Stomach (tissue), 4 donors: ENCODE measurements at regions not wholly inside any gene's neighbourhood (a gene's known extent, or its start where the extent isn't known, plus 50 kb on each side); places are given as distances from the start of the nearest gene placed in this dataset.

Source experiments
- CTCF ChIP-seq, 7 experiments: fragments of 450-650 bp in 4 of 7; fragments of 200-600 bp in 3 of 7; sonication (generic) in 3 of 7; IDR thresholded peaks; one replicate each; pipeline ENCODE4 v1.5.1; 2016 to 2019; ENCODE audit warnings: antibody characterized with exemption in 7 of 7, control low read depth in 2 of 7, mild to moderate bottlenecking in 1 of 7
- POLR2A ChIP-seq, 4 donors: fragments of 450-650 bp; IDR thresholded peaks; one replicate each; pipeline ENCODE4 v1.6.1; 2016; ENCODE audit warnings: antibody characterized with exemption in 4 of 4, control low read depth in 2 of 4, mild to moderate bottlenecking in 1 of 4, moderate library complexity in 1 of 4

DNA sequence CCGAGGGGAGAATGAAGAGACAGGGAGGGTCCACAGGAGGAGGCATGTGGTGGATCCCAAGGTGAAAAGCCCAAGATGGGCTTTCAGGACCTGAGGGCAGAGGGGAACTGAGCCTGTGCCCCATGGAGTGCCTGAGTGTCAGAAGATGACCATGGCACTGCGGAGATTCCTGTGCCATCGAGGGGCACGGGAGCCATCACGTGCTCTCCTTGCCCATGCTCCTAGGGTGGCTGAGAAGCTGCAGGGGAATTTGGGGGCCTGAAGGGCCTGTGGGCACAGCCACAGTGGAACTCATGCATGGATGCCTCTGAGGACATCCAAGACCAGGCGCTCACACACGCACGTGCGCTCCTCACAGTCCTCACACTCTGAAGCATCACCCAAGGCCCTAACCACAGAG lies 56.1 kb upstream of the GLI2 start:
- TF ChIP-seq CTCF (IDR thresholded peaks at IDR 0.05): no peak
- no peak for TF ChIP-seq POLR2A (IDR thresholded peaks at IDR 0.05)
